Midbrain (tissue), 1 donor: ENCODE measurements at regions not wholly inside any gene's neighbourhood (a gene's known extent, or its start where the extent isn't known, plus 50 kb on each side); places are given as distances from the start of the nearest gene placed in this dataset.
"Not testable (repeated sequence)": the region's sequence is repeated elsewhere in the genome, so short reads cannot be mapped to it uniquely, and the experiment has no call there.

Source experiments
- DNase-seq: peaks from one replicate; lab custom pipeline; 2025; lab: John Stamatoyannopoulos, UW

GRCh38 chr1:166305371-166305770 is 138.6 kb upstream of the FAM78B start:
- no peak for DNase-seq

GRCh38 chr1:166307261-166308188 is 140.7 kb upstream of the FAM78B start:
- DNase-seq, result no peak

- DNase-seq, result not testable (repeated sequence)
Observed at GRCh38 chr1:166316306-166316705, 149.5 kb upstream of the FAM78B start.

GRCh38 chr1:166322470-166322869 is 155.7 kb upstream of the FAM78B start:
- no peak for DNase-seq

GRCh38 chr1:166327886-166328285 is 161.1 kb upstream of the FAM78B start:
- DNase-seq, result no peak

- no peak for DNase-seq
Observed at GRCh38 chr1:166328956-166329355, 162.2 kb upstream of the FAM78B start.

- DNase-seq, result no peak
Observed at GRCh38 chr1:166330096-166330495, 163.3 kb upstream of the FAM78B start.

GRCh38 chr1:166338105-166338504 is 171.3 kb upstream of the FAM78B start:
- no peak for DNase-seq

GRCh38 chr1:166340709-166341108 is 173.9 kb upstream of the FAM78B start:
- no peak for DNase-seq

GRCh38 chr1:166343276-166343675 is 176.5 kb upstream of the FAM78B start:
- no peak for DNase-seq

- DNase-seq, result no peak
Observed at GRCh38 chr1:166350490-166350889, 183.7 kb upstream of the FAM78B start.

- DNase-seq, result no peak
Observed at GRCh38 chr1:166351676-166352075, 184.9 kb upstream of the FAM78B start.

GRCh38 chr1:166353213-166353612 is 186.4 kb upstream of the FAM78B start:
- no peak for DNase-seq

GRCh38 chr1:166354406-166354805 is 187.6 kb upstream of the FAM78B start:
- no peak for DNase-seq

GRCh38 chr1:166365081-166365480 is 198.3 kb upstream of the FAM78B start:
- DNase-seq, result no peak

- DNase-seq, result no peak
Observed at GRCh38 chr1:166368030-166368429, 201.2 kb upstream of the FAM78B start.

GRCh38 chr1:166377896-166378295 is 211.1 kb upstream of the FAM78B start:
- DNase-seq, result no peak

- DNase-seq, result no peak
Observed at GRCh38 chr1:166378805-166379204, 212.0 kb upstream of the FAM78B start.

- DNase-seq, result no peak
Observed at GRCh38 chr1:166379447-166379846, 212.6 kb upstream of the FAM78B start.

- DNase-seq, result no peak
Observed at GRCh38 chr1:166383137-166383536, 216.3 kb upstream of the FAM78B start.

- no peak for DNase-seq
Observed at GRCh38 chr1:166383635-166384346, 217.0 kb upstream of the FAM78B start.

GRCh38 chr1:166384948-166385347 is 218.1 kb upstream of the FAM78B start:
- no peak for DNase-seq

- DNase-seq, result no peak
Observed at GRCh38 chr1:166390366-166391033, 223.7 kb upstream of the FAM78B start.
